ENCODE measurements at regions not wholly inside any gene's neighbourhood (a gene's known extent, or its start where the extent isn't known, plus 50 kb on each side); places are given as distances from the start of the nearest gene placed in this dataset.
"Not testable (repeated sequence)": the region's sequence is repeated elsewhere in the genome, so short reads cannot be mapped to it uniquely, and the experiment has no call there.

DNA sequence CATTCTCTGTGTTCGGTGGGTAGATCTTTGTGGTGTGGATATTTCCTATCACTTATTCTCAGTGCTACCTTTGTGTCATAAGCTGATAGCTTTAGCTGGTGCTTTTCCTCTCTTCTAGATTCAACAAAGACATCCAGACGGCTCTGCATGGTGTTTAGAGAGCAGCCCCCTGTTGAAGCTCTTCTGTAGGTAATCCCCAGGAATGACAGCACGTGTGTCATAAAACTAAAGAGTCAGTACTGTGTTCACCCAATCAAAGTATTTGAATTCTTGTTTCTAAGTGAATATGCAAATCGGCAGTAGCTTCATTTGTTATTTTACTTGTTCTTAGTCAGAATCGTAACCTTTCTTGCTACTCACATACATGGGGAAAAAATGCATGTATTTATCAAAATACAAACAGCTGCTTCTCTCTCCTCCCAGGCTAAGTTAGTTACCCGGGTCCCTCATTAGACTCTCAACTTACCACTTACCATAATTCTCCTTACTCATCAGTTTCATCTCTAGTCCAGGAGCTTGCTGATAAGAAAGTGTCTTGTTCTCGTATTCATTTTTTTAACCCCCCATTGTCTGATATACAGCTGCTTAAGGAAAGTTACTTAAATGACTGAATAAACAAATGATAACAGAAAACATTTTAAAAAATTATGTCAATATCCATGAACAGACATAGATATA lies 1696.0 kb upstream of the WWC1 start:
- H3K27me3 Mint-ChIP-seq, result no peaks in the 10 kb centered on the region
- no peaks in the 10 kb centered on the region for H3K36me3 Mint-ChIP-seq
- no peaks in the 10 kb centered on the region for H3K4me1 Mint-ChIP-seq
- H3K4me3 Mint-ChIP-seq, result no peak overlapping the region
- no peak overlapping the region for H3K27ac Mint-ChIP-seq
- no peaks in the 10 kb centered on the region for H3K9me3 Mint-ChIP-seq

DNA sequence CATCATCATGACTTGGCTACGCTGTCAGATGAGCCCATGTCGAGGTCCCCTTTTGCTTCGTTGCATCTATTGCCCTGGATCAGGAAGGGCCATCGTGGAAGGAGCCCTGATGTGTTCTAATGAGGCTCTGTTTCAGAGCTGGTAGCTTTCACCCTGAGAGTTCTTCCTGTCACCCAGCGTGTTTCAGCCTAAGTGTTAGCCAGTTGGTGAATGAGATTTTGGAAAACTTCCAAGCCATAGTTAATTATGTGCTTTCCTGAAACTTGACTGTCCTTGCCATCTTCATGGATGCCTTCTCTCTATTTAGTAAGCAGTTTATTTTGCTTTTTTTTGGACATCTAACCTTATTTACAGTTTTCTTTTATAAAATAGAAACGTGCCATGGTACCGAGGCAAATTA lies 1695.4 kb upstream of the WWC1 start:
- no peaks in the 10 kb centered on the region for H3K9me3 Mint-ChIP-seq
- H3K27ac Mint-ChIP-seq, result no peak overlapping the region
- no peaks in the 10 kb centered on the region for H3K36me3 Mint-ChIP-seq
- H3K27me3 Mint-ChIP-seq, result no peaks in the 10 kb centered on the region
- no peak overlapping the region for H3K4me3 Mint-ChIP-seq
- H3K4me1 Mint-ChIP-seq, result no peaks in the 10 kb centered on the region

DNA sequence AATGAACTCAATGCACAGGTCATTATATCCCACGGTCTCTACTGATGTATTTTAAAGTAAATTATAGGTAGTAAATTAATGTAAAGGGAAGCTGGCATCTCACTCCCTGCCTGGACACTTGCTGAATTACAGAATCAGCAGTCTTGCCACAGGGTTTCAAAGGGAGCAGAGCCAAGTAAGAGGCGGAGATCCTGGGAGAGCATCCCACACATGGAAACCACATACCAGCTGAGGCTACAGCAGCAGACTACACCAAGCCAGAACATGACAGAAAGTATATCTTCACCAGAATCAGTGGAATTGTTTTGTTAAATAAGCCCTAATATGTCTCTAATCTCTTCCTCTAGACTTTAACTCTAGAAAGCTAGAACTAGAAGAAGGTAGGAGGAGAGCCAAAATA lies 1689.2 kb upstream of the WWC1 start:
- H3K4me1 Mint-ChIP-seq, result no peaks in the 10 kb centered on the region
- H3K4me3 Mint-ChIP-seq, result no peak overlapping the region

DNA sequence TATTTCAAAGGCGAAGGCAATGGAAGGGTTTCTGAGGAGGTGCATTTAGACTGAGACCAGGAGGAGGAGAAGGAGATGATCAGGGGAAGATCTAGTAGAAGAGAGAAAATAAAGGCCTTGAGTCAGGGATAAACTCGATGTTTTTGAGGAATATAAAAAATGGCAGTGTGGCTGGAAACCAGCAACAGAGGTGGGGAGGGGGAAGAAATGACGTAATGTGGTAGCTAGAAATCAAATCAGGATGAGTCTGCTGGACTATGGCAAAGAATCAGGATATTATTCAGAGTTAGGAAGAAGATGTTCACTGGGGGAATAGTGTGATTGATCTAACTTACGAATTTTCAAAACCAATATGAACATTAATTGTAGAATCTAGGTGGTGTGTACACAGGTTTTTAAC lies 1673.9 kb upstream of the WWC1 start:
- no peak overlapping the region for H3K4me3 Mint-ChIP-seq
- peaks cover 19% of the 10 kb centered on the region for H3K9me3 Mint-ChIP-seq

More for the DNA sequence above, 1689.2 kb upstream of the WWC1 start:
- Mint-ChIP-seq H3K27ac (no peak overlapping the region), H3K9me3 (peaks cover 16% of the 10 kb centered on the region), H3K27me3 (no peaks in the 10 kb centered on the region), H3K36me3 (no peaks in the 10 kb centered on the region)

DNA sequence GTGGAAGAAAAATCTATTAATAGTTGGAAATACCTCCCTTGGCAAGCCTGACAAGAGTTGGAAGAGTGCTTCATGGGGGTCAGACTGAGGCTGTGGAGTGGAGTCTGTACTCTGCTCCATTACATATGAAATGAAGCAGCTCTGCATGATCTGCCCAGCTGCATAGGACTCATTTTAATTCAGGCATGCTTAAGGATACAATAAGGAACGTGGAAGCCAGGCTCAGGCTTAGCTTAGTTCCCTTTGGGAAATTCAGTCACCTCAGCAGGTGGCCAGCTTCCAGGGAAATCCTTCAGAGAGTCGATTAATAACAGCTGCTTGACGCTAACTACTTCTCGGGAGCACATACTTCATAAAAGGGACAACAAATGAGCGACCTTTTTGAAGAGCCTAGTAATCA lies 1672.9 kb upstream of the WWC1 start:
- Mint-ChIP-seq H3K4me1 (no peaks in the 10 kb centered on the region), H3K9me3 (peaks cover 19% of the 10 kb centered on the region), H3K36me3 (no peaks in the 10 kb centered on the region), H3K4me3 (no peak overlapping the region), H3K27ac (no peak overlapping the region), H3K27me3 (no peaks in the 10 kb centered on the region)

More for the DNA sequence above, 1673.9 kb upstream of the WWC1 start:
- H3K4me1 Mint-ChIP-seq, result no peaks in the 10 kb centered on the region
- H3K27ac Mint-ChIP-seq, result no peak overlapping the region
- H3K36me3 Mint-ChIP-seq, result no peaks in the 10 kb centered on the region
- no peaks in the 10 kb centered on the region for H3K27me3 Mint-ChIP-seq

DNA sequence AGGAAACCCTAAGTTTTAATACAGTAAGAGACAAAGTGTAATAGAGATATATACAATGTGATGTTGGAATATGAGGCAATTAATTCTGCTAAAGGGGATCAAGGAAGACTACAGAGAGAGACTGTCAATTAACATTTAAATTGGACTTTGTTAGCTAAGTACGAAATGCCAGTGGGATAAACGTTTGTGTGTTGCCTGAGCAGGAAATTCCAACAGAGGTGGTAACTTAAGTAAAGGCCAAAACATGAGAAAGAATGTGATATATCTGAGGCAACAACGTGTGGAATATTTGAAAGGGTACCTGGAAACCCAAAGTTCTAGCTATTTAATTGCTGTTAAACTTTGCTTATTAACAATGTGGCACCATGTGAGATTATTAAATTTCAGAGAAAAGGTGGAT lies 1666.9 kb upstream of the WWC1 start:
- H3K36me3 Mint-ChIP-seq, result no peaks in the 10 kb centered on the region
- H3K27ac Mint-ChIP-seq, result no peak overlapping the region
- no peaks in the 10 kb centered on the region for H3K4me1 Mint-ChIP-seq
- H3K9me3 Mint-ChIP-seq, result peaks cover 15% of the 10 kb centered on the region
- H3K27me3 Mint-ChIP-seq, result no peaks in the 10 kb centered on the region
- no peak overlapping the region for H3K4me3 Mint-ChIP-seq

DNA sequence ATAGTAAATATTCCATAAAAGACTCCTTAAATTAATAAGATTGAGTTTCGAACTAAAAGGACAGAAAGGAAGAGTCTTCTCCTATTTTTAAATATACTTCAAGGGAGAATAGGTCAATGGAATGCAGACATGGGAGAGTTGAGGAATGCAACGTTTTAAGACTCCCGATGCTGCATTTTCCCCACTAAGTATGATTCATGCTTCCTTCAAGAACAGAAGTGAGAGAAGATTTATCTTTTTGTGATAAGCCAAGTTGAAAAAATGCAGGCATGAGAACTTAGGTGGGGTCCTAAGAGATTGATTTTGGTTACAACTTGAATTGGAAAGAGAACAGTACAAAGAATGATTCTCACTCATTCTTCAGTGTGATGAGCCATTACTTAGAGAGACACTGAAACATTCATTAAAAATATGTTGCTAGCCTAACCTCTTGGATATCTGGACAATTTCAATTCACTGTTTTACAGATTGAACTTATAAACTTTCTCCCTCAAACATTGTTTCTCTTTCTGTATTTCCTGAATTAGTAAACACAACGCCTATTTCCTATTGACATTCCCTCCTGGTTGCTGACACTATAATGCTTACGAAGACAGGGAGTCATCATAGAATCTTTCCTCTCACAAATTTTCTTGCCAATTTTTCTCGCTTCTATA lies 1666.1 kb upstream of the WWC1 start:
- Mint-ChIP-seq H3K4me1 (no peaks in the 10 kb centered on the region), H3K9me3 (peaks cover 19% of the 10 kb centered on the region), H3K36me3 (no peaks in the 10 kb centered on the region), H3K27ac (no peak overlapping the region), H3K4me3 (no peak overlapping the region), H3K27me3 (no peaks in the 10 kb centered on the region)

DNA sequence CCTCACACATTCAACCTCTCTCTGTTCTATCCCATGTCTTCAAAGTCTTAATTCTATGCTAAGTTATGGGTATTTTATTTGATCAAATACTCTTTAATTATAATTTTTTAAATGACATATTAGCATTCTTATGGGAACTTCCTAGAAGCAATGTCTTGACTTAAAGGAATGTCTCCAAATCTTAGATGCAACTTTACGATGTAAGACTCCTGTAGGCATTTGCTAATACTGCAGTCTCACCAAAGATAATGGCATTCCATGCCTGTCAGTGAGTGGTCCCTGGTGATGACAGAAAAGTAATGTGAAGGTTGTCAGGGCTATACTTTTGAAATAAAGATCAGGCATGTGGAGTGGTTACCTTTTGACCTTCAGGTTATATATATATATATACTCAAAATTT lies 1654.2 kb upstream of the WWC1 start:
- no peaks in the 10 kb centered on the region for H3K4me1 Mint-ChIP-seq
- no peaks in the 10 kb centered on the region for H3K27me3 Mint-ChIP-seq
- H3K36me3 Mint-ChIP-seq, result no peaks in the 10 kb centered on the region
- no peak overlapping the region for H3K4me3 Mint-ChIP-seq
- H3K9me3 Mint-ChIP-seq, result no peaks in the 10 kb centered on the region
- H3K27ac Mint-ChIP-seq, result no peak overlapping the region

DNA sequence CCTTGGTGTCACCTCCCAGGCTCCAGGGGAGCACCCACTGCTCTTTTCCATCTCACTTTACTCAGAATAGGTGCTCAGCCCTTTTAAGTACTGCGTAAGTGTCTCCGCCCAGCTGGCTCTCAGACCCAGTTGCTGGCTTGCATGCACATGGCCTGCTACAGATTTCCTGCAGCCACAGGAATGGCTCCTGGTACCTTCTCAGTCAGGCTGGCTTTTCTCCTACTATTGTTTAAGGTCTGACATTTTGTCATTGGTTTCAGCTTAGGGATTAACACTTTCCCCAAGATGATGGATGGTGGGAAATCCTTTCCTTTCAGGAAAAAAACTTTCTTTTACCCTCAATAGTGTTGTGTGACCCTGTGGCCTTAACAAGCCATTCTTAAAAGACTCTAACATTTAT lies 1652.3 kb upstream of the WWC1 start:
- H3K4me3 Mint-ChIP-seq, result no peak overlapping the region
- H3K9me3 Mint-ChIP-seq, result peaks cover 1% of the 10 kb centered on the region
- no peaks in the 10 kb centered on the region for H3K36me3 Mint-ChIP-seq
- H3K27me3 Mint-ChIP-seq, result no peaks in the 10 kb centered on the region
- no peak overlapping the region for H3K27ac Mint-ChIP-seq
- no peaks in the 10 kb centered on the region for H3K4me1 Mint-ChIP-seq

DNA sequence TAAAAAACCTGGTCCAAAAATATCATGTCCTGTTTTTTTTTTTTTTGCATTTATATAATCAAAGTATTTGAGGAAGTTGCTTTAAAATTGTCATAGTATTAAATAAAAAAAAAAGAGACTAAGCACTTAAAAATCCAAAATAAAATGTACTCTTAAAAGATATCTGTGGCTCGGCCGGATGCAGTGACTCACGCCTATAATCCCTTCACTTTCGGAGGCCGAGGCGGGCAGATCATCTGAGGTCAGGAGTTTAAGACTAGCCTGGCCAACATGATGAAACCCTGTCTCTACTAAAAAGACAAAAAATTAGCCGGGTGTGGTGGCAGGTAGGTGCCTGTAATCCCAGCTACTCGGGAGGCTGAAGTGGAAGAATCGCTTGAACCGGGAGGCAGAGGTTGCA lies 1651.3 kb upstream of the WWC1 start:
- not testable (repeated sequence) for H3K9me3 Mint-ChIP-seq, H3K36me3 Mint-ChIP-seq, H3K27ac Mint-ChIP-seq, H3K27me3 Mint-ChIP-seq, H3K4me1 Mint-ChIP-seq, H3K4me3 Mint-ChIP-seq

DNA sequence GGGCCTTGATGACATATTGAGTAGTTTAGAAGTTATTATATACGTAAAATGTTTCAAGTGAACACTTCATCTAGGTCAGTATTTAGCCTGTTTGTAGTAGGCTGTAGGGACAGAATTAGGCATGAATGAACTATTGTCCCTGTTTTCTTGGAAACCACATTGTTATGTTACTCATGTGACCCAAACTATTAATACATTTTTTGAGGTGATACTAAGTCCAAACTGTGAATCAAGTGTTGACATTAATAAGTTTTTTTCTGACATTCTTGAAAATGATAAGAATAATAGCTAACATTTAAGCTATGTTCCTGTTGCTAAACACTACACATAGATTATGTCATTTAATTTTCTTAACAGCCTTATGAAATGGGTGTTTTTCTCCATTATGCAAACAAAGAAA lies 1642.7 kb upstream of the WWC1 start:
- no peak overlapping the region for H3K27ac Mint-ChIP-seq
- no peaks in the 10 kb centered on the region for H3K4me1 Mint-ChIP-seq
- H3K36me3 Mint-ChIP-seq, result no peaks in the 10 kb centered on the region
- H3K9me3 Mint-ChIP-seq, result peaks cover 18% of the 10 kb centered on the region
- no peak overlapping the region for H3K4me3 Mint-ChIP-seq
- no peaks in the 10 kb centered on the region for H3K27me3 Mint-ChIP-seq

DNA sequence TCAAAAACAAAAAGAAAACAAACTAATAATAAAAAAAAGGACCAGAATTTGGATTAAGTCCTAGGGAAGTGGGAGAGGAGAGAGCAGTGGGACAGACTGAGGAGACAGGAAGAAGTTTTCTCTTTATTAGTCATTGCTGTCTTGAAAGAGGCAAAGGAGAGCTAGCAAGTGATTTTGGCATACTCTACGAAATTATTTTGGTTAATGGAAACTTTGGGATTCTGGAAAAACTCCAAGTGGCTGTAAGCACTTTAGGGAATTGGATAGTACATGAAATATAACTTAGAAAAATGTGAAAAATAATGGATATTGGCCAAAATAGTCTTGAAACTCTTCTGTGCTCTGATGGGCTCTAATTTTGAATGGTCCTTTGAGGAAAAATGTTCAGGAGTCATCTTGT lies 1641.8 kb upstream of the WWC1 start:
- H3K4me3 Mint-ChIP-seq, result no peak overlapping the region
- no peaks in the 10 kb centered on the region for H3K27me3 Mint-ChIP-seq
- H3K9me3 Mint-ChIP-seq, result peaks cover 15% of the 10 kb centered on the region
- no peaks in the 10 kb centered on the region for H3K4me1 Mint-ChIP-seq
- no peak overlapping the region for H3K27ac Mint-ChIP-seq
- no peaks in the 10 kb centered on the region for H3K36me3 Mint-ChIP-seq

DNA sequence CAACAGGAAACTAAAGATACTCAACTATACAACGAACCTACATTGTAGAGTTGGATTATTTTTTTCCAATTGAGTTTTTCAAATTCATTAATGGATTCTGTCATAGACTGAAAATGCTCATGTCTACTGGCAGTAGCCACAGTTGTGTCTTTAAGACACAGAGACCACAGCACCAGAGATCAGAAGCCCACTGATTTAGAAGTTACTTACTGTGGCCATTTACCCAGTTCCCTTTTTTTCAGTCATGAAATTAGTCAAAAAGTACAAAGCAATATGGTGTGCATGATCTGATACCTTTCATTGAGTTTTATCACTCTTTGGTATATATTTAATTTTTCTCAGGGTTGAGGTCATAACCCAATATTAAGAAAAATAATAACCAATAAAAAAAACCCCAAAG lies 1640.2 kb upstream of the WWC1 start:
- Mint-ChIP-seq H3K27ac (no peak overlapping the region), H3K4me1 (no peaks in the 10 kb centered on the region), H3K9me3 (peaks cover 13% of the 10 kb centered on the region), H3K27me3 (no peaks in the 10 kb centered on the region), H3K4me3 (no peak overlapping the region), H3K36me3 (no peaks in the 10 kb centered on the region)

DNA sequence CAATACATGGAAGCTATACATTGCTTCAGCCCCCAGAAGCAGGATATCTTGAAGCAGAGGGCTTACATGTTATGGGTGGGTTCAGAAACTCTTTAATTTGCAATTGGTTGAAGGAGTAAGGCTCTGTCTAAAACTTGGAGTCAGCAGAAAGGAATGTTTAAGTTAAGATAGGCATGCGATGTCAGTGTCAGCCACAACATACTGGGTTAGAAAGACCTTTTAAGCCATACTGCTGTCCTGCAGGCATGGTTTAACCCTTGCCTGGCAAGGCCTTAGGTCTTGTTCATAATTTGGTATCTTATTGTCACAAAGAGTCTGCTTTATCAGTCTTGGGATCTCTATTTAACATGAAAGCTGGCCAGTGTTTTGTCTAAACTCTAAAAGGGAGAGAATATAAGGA lies 1619.6 kb upstream of the WWC1 start:
- no peaks in the 10 kb centered on the region for H3K36me3 Mint-ChIP-seq
- no peaks in the 10 kb centered on the region for H3K27me3 Mint-ChIP-seq
- H3K4me3 Mint-ChIP-seq, result no peak overlapping the region
- peaks cover 6% of the 10 kb centered on the region for H3K9me3 Mint-ChIP-seq
- H3K4me1 Mint-ChIP-seq, result no peaks in the 10 kb centered on the region
- H3K27ac Mint-ChIP-seq, result no peak overlapping the region

DNA sequence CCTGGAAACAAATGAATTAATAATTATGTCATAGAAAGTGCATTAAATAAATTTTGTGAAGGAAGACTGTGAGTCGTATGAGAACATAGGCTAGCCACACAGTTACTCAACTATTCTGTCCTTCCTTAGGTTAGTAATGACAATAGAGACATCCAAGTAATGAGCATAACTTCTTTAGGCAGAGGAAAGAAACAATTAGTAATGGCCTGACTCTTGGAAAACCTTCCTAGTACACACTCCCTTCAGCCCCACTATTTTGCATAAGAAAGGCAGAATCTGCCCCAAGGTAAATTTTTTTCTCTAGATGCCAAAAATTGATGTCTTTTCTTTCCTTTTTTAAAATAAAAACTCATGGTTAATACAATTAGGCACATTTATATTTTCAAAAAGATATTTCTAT lies 1619.0 kb upstream of the WWC1 start:
- no peak overlapping the region for H3K27ac Mint-ChIP-seq
- no peaks in the 10 kb centered on the region for H3K36me3 Mint-ChIP-seq
- no peak overlapping the region for H3K4me3 Mint-ChIP-seq
- H3K4me1 Mint-ChIP-seq, result no peaks in the 10 kb centered on the region
- no peaks in the 10 kb centered on the region for H3K27me3 Mint-ChIP-seq
- H3K9me3 Mint-ChIP-seq, result peaks cover 6% of the 10 kb centered on the region

DNA sequence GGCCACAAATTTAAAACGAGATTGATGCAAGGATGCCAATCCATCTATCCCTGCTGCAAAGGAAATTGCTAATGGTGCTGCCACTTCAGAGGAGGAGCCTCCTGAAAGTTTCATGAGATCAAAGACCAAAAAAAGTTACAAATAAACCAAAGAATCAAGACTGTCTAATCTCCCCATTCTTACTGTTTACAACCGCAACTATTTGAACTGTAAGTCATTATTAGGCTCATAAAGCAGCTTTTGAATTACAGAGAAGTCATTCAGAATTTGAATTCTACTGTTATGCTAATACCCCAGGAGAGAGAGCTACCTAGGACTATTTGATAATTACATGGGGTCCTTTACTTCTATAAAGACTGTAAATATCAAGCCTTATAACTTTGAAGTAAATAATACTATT lies 1613.6 kb upstream of the WWC1 start:
- Mint-ChIP-seq H3K9me3 (peaks cover 5% of the 10 kb centered on the region), H3K27ac (no peak overlapping the region), H3K4me3 (no peak overlapping the region), H3K27me3 (no peaks in the 10 kb centered on the region), H3K4me1 (no peaks in the 10 kb centered on the region), H3K36me3 (no peaks in the 10 kb centered on the region)

DNA sequence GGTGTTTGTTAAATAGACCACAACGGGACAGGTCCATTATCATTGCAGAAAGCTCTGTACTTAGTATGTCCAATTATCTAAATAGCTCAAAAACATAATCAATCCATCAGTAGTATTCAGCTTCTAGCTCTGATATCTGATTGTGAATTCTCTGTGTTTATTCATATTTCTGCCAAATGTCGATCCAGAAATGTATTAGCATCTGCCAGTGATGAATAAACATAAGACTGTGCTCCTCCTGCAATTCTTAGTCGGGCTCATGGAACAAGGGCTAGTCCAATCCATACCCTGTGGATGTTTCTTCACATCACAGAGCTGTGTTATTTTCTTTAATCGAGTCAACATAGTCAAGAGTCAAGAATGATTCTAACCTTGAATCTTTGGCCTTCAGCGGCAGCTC lies 1612.1 kb upstream of the WWC1 start:
- no peaks in the 10 kb centered on the region for H3K4me1 Mint-ChIP-seq
- H3K4me3 Mint-ChIP-seq, result no peak overlapping the region
- H3K9me3 Mint-ChIP-seq, result peaks cover 5% of the 10 kb centered on the region
- H3K27me3 Mint-ChIP-seq, result no peaks in the 10 kb centered on the region
- no peaks in the 10 kb centered on the region for H3K36me3 Mint-ChIP-seq
- H3K27ac Mint-ChIP-seq, result no peak overlapping the region
